SU-DHL-6 (cell line): ENCODE measurements at regions not wholly inside any gene's neighbourhood (a gene's known extent, or its start where the extent isn't known, plus 50 kb on each side); places are given as distances from the start of the nearest gene placed in this dataset.
"Not testable (repeated sequence)": the region's sequence is repeated elsewhere in the genome, so short reads cannot be mapped to it uniquely, and the experiment has no call there.

ENCODE experiments used
- EZH2phosphoT487 ChIP-seq: fragments of 200-600 bp; sonication (generic), shearing (Covaris generic); conservative IDR thresholded peaks from 2 replicates; pipeline ENCODE4 v1.6.1; 2018; ENCODE audit warnings: mild to moderate bottlenecking, antibody characterized with exemption, low read length, moderate library complexity, mixed read lengths
- TF ChIP-seq, protein P1 (sequence below): fragments of 200-600 bp; sonication (generic); IDR thresholded peaks from one replicate; pipeline ENCODE4 v1.5.1; 2017; ENCODE audit warnings: antibody characterized with exemption, mild to moderate bottlenecking, low read length, moderate library complexity; ENCODE audit not compliant: insufficient read depth, poor library complexity, severe bottlenecking

DNA sequence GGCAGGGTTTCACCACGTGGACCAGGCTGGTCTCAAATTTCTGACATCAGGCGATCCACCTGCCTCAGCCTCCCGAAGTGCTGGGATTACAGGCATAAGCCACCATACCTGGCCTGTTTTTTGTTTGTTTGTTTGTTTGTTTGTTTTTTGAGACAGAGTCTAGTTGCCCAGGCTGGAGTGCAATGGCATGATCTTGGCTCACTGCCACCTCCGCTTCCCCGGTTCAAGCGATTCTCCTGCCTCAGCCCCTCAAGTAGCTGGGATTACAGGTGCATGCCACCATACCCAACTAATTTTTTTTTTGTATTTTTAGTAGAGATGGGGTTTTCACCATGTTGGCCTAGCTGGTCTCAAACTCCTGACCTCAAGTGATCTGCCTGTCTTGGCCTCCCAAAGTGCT is 61.8 kb upstream of the SPDYE9 start:
- TF ChIP-seq EZH2phosphoT487 = not testable (repeated sequence)
- TF ChIP-seq, protein P1, sequence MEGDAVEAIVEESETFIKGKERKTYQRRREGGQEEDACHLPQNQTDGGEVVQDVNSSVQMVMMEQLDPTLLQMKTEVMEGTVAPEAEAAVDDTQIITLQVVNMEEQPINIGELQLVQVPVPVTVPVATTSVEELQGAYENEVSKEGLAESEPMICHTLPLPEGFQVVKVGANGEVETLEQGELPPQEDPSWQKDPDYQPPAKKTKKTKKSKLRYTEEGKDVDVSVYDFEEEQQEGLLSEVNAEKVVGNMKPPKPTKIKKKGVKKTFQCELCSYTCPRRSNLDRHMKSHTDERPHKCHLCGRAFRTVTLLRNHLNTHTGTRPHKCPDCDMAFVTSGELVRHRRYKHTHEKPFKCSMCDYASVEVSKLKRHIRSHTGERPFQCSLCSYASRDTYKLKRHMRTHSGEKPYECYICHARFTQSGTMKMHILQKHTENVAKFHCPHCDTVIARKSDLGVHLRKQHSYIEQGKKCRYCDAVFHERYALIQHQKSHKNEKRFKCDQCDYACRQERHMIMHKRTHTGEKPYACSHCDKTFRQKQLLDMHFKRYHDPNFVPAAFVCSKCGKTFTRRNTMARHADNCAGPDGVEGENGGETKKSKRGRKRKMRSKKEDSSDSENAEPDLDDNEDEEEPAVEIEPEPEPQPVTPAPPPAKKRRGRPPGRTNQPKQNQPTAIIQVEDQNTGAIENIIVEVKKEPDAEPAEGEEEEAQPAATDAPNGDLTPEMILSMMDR = not testable (repeated sequence)
